ENCODE measurements at regions not wholly inside any gene's neighbourhood (a gene's known extent, or its start where the extent isn't known, plus 50 kb on each side); places are given as distances from the start of the nearest gene placed in this dataset.

GRCh38 chrX:10707773-10708172 lies 87.4 kb upstream of the MID1 start:
- Histone ChIP-seq H3K27ac (ENCODE audit: low read length) (no peak overlapping the region), H3K4me1 (ENCODE audit: control insufficient read depth, insufficient read depth, low read length) (no peaks in the 10 kb centered on the region), H3K9me3 (ENCODE audit: control insufficient read depth, low read length) (no peaks in the 10 kb centered on the region), H3K27me3 (ENCODE audit: control insufficient read depth, insufficient read depth) (no peaks in the 10 kb centered on the region), H3K4me3 (ENCODE audit: low read length) (no peak overlapping the region)
- intact Hi-C loops (cut with DNase I) = no loop called here
- DNase-seq = no peak
- WGBS = 89% methylated on average over 2 of the region's 2 CpGs
- ATAC-seq = no peak

DNA sequence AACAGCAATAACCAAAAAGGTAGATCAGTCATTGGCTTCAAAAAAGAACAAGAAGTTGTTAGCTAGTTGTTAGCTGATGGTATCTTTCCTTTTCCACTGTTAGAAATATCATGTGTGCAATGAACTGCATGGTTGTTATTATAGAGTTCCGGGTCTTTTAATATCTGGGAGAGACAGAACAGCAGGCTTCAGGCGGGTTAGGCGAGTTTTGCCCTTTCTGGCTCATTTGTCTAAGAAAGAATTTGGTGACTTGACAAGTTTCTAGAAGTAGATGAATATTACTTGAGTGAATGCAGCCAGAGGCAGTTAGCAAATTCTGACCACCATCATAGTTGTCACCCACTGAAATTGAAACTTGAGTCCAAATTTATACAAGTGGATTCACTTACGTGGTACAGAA lies 88.9 kb upstream of the MID1 start:
- Histone ChIP-seq H3K4me1 (ENCODE audit: control insufficient read depth, insufficient read depth, low read length) (no peaks in the 10 kb centered on the region), H3K4me3 (ENCODE audit: low read length) (no peak overlapping the region), H3K9me3 (ENCODE audit: control insufficient read depth, low read length) (no peaks in the 10 kb centered on the region), H3K27me3 (ENCODE audit: control insufficient read depth, insufficient read depth) (no peaks in the 10 kb centered on the region), H3K27ac (ENCODE audit: low read length) (no peak overlapping the region)
- no peak for ATAC-seq
- 71% methylated on average over 4 of the region's 4 CpGs for WGBS
- intact Hi-C loops (cut with DNase I) = no loop called here
- DNase-seq = no peak

DNA sequence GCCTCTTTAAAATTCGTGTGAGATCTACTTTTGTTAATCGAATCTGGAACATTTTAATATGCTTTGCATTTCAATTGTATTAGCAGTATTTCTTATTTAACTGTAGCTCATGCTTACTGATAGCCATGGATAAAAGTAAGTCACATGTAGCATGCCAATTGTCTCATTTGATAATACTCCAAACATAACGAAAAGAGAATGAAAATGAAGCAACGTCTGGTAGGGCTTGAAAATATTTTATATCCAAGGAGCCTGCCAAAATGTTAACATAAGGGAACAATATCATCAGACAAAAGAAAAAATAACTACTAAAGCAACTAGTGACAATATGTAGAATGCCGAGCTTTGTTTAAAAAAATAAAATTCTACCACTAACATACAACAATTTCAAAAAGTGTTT lies 94.1 kb upstream of the MID1 start:
- Histone ChIP-seq H3K27me3 (ENCODE audit: control insufficient read depth, insufficient read depth) (no peaks in the 10 kb centered on the region), H3K27ac (ENCODE audit: low read length) (no peak overlapping the region)
- WGBS = 58% methylated on average over 5 of the region's 5 CpGs

GRCh38 chrX:10722851-10723250 lies 102.5 kb upstream of the MID1 start:
- H3K27ac ChIP-seq (ENCODE audit: low read length) = no peak overlapping the region
- intact Hi-C loops (cut with DNase I) = loop anchor here in 2 of 4 donors (5.0 to 10.0 kb wide), 2 partner anchors 528 to 531 kb away; no protein-coding TSS in a partner anchor
- no peaks in the 10 kb centered on the region for H3K9me3 ChIP-seq (ENCODE audit: control insufficient read depth, low read length)
- no peaks in the 10 kb centered on the region for H3K4me1 ChIP-seq (ENCODE audit: control insufficient read depth, insufficient read depth, low read length)
- 19% methylated on average over 4 of the region's 4 CpGs for WGBS
- no peaks in the 10 kb centered on the region for H3K27me3 ChIP-seq (ENCODE audit: control insufficient read depth, insufficient read depth)
- DNase-seq (peak in 1 of 3 donors; percentile 31), ATAC-seq (peak; percentile 61 to 70)
- H3K4me3 ChIP-seq (ENCODE audit: low read length) = no peak overlapping the region

More for the DNA sequence above, 94.1 kb upstream of the MID1 start:
- Histone ChIP-seq H3K4me1 (ENCODE audit: control insufficient read depth, insufficient read depth, low read length) (no peaks in the 10 kb centered on the region), H3K4me3 (ENCODE audit: low read length) (no peak overlapping the region), H3K9me3 (ENCODE audit: control insufficient read depth, low read length) (no peaks in the 10 kb centered on the region)
- no peak for DNase-seq
- no peak for ATAC-seq
- intact Hi-C loops (cut with DNase I) = no loop called here

GRCh38 chrX:10725071-10725470 lies 104.7 kb upstream of the MID1 start:
- H3K4me3 ChIP-seq (ENCODE audit: low read length) = no peak overlapping the region
- H3K27ac ChIP-seq (ENCODE audit: low read length) = no peak overlapping the region
- intact Hi-C loops (cut with DNase I) = loop anchor here in 1 of 4 donors (10.0 kb wide), 1 partner anchor 530 kb away; no protein-coding TSS in a partner anchor
- no peaks in the 10 kb centered on the region for H3K4me1 ChIP-seq (ENCODE audit: control insufficient read depth, insufficient read depth, low read length)
- 63% methylated on average over 3 of the region's 3 CpGs for WGBS
- DNase-seq (no peak), ATAC-seq (no peak)
- no peaks in the 10 kb centered on the region for H3K27me3 ChIP-seq (ENCODE audit: control insufficient read depth, insufficient read depth)
- no peaks in the 10 kb centered on the region for H3K9me3 ChIP-seq (ENCODE audit: control insufficient read depth, low read length)

GRCh38 chrX:10726647-10727046 lies 106.3 kb upstream of the MID1 start:
- intact Hi-C loops (cut with DNase I) = loop anchor here in 1 of 4 donors (10.0 kb wide), 1 partner anchor 532 kb away; no protein-coding TSS in a partner anchor
- H3K4me3 ChIP-seq (ENCODE audit: low read length) = no peak overlapping the region
- DNase-seq = no peak
- 71% methylated on average over 3 of the region's 3 CpGs for WGBS
- H3K27me3 ChIP-seq (ENCODE audit: control insufficient read depth, insufficient read depth) = no peaks in the 10 kb centered on the region
- no peaks in the 10 kb centered on the region for H3K4me1 ChIP-seq (ENCODE audit: control insufficient read depth, insufficient read depth, low read length)
- H3K27ac ChIP-seq (ENCODE audit: low read length) = no peak overlapping the region
- no peaks in the 10 kb centered on the region for H3K9me3 ChIP-seq (ENCODE audit: control insufficient read depth, low read length)
- ATAC-seq = no peak

- Histone ChIP-seq H3K27ac (ENCODE audit: low read length) (no peak overlapping the region), H3K4me1 (ENCODE audit: control insufficient read depth, insufficient read depth, low read length) (no peaks in the 10 kb centered on the region), H3K9me3 (ENCODE audit: control insufficient read depth, low read length) (no peaks in the 10 kb centered on the region), H3K27me3 (ENCODE audit: control insufficient read depth, insufficient read depth) (no peaks in the 10 kb centered on the region), H3K4me3 (ENCODE audit: low read length) (no peak overlapping the region)
- no peak for DNase-seq
- WGBS = 72% methylated on average over 12 of the region's 12 CpGs
- no peak for ATAC-seq
- intact Hi-C loops (cut with DNase I) = loop anchor here in 1 of 4 donors (10.0 kb wide), 1 partner anchor 534 kb away; no protein-coding TSS in a partner anchor
Measured at GRCh38 chrX:10728806-10729389, 108.5 kb upstream of the MID1 start.

DNA sequence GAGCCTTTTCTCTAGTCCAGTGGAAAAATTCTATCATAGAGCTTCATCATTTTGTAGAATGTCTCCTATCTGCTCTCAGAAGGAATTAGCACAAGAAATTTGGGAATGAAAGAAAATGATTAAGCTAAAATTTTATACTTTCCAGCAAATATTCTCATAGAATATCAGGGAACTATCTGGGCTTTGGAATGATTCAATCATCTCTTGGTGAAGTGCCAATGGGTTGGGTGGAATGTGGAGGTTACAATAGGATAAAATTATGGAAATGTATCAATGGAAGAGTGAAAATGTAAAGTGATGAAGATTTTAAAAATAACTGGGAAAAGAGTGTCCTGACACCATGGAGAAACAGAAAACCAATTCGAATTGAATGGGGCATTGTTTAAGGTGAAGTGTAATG lies 119.0 kb upstream of the MID1 start:
- 92% methylated on average over 1 of the region's 1 CpG for WGBS
- Histone ChIP-seq H3K9me3 (ENCODE audit: control insufficient read depth, low read length) (no peaks in the 10 kb centered on the region), H3K27me3 (ENCODE audit: control insufficient read depth, insufficient read depth) (no peaks in the 10 kb centered on the region), H3K27ac (ENCODE audit: low read length) (no peak overlapping the region), H3K4me3 (ENCODE audit: low read length) (no peak overlapping the region), H3K4me1 (ENCODE audit: control insufficient read depth, insufficient read depth, low read length) (no peaks in the 10 kb centered on the region)
- intact Hi-C loops (cut with DNase I) = no loop called here
- DNase-seq (no peak), ATAC-seq (no peak)

GRCh38 chrX:10741003-10741402 lies 120.6 kb upstream of the MID1 start:
- intact Hi-C loops (cut with DNase I) = no loop called here
- 23% methylated on average over 3 of the region's 3 CpGs for WGBS

DNA sequence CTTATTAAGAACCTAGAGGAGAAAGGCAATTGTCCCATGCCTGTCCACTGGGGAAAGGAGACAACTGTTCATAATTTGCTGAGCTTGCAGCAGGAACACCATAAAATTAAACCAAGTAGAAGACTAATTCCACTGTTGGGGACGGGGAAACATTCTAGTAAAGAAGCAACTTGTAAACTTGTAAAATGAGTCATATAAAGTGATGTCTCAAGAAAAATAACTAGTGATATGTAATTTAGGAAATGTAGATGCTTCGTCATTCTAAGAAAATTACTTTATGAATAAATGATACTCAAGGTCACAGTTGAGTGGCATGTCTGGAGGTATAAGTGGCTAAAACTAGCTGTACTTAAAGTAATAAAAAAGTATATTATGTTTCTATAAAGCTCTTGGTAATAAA lies 121.2 kb upstream of the MID1 start:
- ATAC-seq (no peak), DNase-seq (no peak)
- H3K27me3 ChIP-seq (ENCODE audit: control insufficient read depth, insufficient read depth) = no peaks in the 10 kb centered on the region
- no peak overlapping the region for H3K27ac ChIP-seq (ENCODE audit: low read length)
- no peaks in the 10 kb centered on the region for H3K4me1 ChIP-seq (ENCODE audit: control insufficient read depth, insufficient read depth, low read length)
- H3K9me3 ChIP-seq (ENCODE audit: control insufficient read depth, low read length) = no peaks in the 10 kb centered on the region
- WGBS = 69% methylated on average over 2 of the region's 2 CpGs
- H3K4me3 ChIP-seq (ENCODE audit: low read length) = no peak overlapping the region
- intact Hi-C loops (cut with DNase I) = no loop called here

More at GRCh38 chrX:10741003-10741402, 120.6 kb upstream of the MID1 start:
- Histone ChIP-seq H3K9me3 (ENCODE audit: control insufficient read depth, low read length) (no peaks in the 10 kb centered on the region), H3K4me1 (ENCODE audit: control insufficient read depth, insufficient read depth, low read length) (no peaks in the 10 kb centered on the region), H3K4me3 (ENCODE audit: low read length) (no peak overlapping the region), H3K27me3 (ENCODE audit: control insufficient read depth, insufficient read depth) (no peaks in the 10 kb centered on the region), H3K27ac (ENCODE audit: low read length) (no peak overlapping the region)
- ATAC-seq (no peak), DNase-seq (no peak)

DNA sequence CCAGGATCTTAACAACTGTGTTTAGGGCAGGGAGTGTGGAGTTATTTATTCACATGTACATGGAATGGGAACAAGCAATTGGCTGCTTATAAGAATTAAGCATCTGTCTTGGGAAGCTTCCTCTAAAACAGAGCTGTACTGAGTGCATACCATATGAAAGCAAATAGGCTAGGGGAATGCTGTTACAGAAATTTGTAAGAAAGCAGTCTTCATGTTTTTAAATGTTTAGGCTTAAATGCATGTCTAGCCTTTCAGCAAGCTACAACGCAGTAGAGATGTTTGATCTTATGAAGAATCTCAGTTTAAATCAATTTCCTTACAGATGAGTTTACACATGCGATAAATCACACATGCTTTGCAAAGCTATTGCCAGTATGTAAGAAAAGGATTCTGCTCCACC lies 123.1 kb upstream of the MID1 start:
- WGBS = 92% methylated on average over 2 of the region's 2 CpGs

GRCh38 chrX:10744007-10744406 lies 123.6 kb upstream of the MID1 start:
- WGBS = 70% methylated on average over 2 of the region's 2 CpGs
- no peak overlapping the region for H3K4me3 ChIP-seq (ENCODE audit: low read length)
- no peak overlapping the region for H3K27ac ChIP-seq (ENCODE audit: low read length)
- H3K27me3 ChIP-seq (ENCODE audit: control insufficient read depth, insufficient read depth) = no peaks in the 10 kb centered on the region
- H3K9me3 ChIP-seq (ENCODE audit: control insufficient read depth, low read length) = no peaks in the 10 kb centered on the region
- no peaks in the 10 kb centered on the region for H3K4me1 ChIP-seq (ENCODE audit: control insufficient read depth, insufficient read depth, low read length)
- intact Hi-C loops (cut with DNase I) = no loop called here
- no peak for DNase-seq
- ATAC-seq = no peak

More for the DNA sequence above, 123.1 kb upstream of the MID1 start:
- Histone ChIP-seq H3K27ac (ENCODE audit: low read length) (no peak overlapping the region), H3K9me3 (ENCODE audit: control insufficient read depth, low read length) (no peaks in the 10 kb centered on the region), H3K27me3 (ENCODE audit: control insufficient read depth, insufficient read depth) (no peaks in the 10 kb centered on the region), H3K4me1 (ENCODE audit: control insufficient read depth, insufficient read depth, low read length) (no peaks in the 10 kb centered on the region), H3K4me3 (ENCODE audit: low read length) (no peak overlapping the region)
- DNase-seq (no peak), ATAC-seq (no peak)
- intact Hi-C loops (cut with DNase I) = no loop called here

All from right cardiac atrium (tissue), 5 donors.